MV-4-11 (cell line): ENCODE measurements at regions not wholly inside any gene's neighbourhood (a gene's known extent, or its start where the extent isn't known, plus 50 kb on each side); places are given as distances from the start of the nearest gene placed in this dataset.

Experiments used
- DNase-seq: peaks from one replicate; lab custom pipeline; 2025; lab: John Stamatoyannopoulos, UW

DNA sequence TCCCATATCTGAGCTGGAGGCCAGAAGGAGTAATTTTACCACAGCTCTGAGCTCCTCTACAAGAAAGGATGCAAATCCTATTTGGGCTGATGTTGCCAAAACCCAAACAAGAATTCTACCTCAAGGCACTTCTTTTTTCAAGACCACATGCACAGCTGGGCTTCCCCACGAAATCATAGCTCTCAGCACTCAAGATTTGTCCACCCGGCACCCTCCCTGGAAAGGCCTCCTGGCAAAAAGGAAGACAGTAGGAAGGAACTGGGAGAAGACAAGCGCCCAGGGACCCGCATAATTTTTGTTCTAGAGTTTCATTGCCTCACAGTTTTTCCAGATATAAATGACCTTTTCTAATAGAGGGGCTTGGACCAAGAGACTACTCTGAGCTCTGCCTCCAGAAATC, 90.5 kb downstream of the BANF2 start:
- no peak for DNase-seq

DNA sequence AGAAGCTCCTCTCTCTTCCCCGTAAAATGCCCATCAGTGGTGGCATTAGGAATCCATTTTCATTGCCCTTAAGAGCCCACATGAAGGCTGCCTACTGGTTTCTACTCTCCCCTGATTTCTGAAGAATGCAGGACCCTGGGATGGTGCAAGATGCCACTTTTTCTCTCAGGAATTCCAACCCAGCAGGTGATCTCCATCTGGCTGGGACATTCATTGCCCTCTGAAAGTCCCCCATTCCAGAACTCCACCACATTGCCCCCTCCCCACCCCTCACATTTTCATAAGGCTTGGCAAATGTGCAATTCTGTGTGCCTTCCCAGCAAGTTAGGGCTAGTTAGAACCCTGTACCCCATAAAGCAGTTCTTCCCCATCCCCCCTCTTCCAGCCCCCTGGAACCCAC, 88.0 kb downstream of the BANF2 start:
- DNase-seq, result no peak

DNA sequence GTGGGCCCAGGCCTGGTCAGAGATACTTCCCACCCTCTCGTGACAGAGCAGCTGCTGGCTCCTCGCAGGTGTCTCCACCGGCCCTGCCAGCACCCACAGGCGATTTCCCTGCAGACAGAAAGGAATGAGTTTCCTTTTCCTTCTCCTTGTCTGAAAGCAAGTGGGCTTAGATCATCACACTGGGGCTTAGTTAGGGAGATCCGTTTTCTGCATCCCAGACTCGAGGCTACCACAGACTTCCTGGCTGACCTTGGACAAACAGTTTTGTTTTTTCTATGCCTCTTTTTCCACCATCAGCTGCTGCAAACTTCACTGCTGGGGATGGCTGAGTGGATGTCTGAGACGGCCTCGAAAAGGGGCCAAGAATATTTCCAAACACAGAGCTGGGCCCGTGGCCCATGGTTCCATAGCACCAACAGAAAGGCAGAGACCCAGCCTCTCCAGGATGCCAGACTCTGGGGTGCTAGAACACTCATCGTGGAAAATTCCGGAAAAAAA, 86.5 kb downstream of the BANF2 start:
- peak; percentile 35 for DNase-seq
